ENCODE measurements at regions not wholly inside any gene's neighbourhood (a gene's known extent, or its start where the extent isn't known, plus 50 kb on each side); places are given as distances from the start of the nearest gene placed in this dataset.

GRCh38 chr10:20641605-20642004 lies 255.5 kb downstream of the NEBL start (continued):
- TF ChIP-seq, protein P1, sequence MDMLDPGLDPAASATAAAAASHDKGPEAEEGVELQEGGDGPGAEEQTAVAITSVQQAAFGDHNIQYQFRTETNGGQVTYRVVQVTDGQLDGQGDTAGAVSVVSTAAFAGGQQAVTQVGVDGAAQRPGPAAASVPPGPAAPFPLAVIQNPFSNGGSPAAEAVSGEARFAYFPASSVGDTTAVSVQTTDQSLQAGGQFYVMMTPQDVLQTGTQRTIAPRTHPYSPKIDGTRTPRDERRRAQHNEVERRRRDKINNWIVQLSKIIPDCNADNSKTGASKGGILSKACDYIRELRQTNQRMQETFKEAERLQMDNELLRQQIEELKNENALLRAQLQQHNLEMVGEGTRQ (CRISPR knock-in tag; IDR thresholded peaks at IDR 0.05), result no peak
- no peak for TF ChIP-seq ZNF219 (CRISPR knock-in tag; IDR thresholded peaks at IDR 0.05; ENCODE audit: borderline replicate concordance)
- no peak for TF ChIP-seq NFE2L1 (CRISPR knock-in tag; IDR thresholded peaks at IDR 0.05)
- no peak for TF ChIP-seq JAZF1 (CRISPR knock-in tag; IDR thresholded peaks at IDR 0.05)

- TF ChIP-seq AR (CRISPR knock-in tag; IDR thresholded peaks at IDR 0.05) (no peak), ZNF263 (CRISPR knock-in tag; IDR thresholded peaks at IDR 0.05; ENCODE audit: low read depth) (no peak), ATF3 (CRISPR knock-in tag; conservative IDR thresholded peaks at IDR 0.05) (no peak), ZNF416 (CRISPR knock-in tag; IDR thresholded peaks at IDR 0.05) (no peak), ZNF317 (CRISPR knock-in tag; IDR thresholded peaks at IDR 0.05; ENCODE audit: borderline replicate concordance, low read depth) (no peak), NFYB (CRISPR knock-in tag; conservative IDR thresholded peaks at IDR 0.05; ENCODE audit: low read depth) (no peak), ATF1 (CRISPR knock-in tag; IDR thresholded peaks at IDR 0.05) (no peak), RORB (CRISPR knock-in tag; IDR thresholded peaks at IDR 0.05) (no peak)
- TF ChIP-seq, protein P2, sequence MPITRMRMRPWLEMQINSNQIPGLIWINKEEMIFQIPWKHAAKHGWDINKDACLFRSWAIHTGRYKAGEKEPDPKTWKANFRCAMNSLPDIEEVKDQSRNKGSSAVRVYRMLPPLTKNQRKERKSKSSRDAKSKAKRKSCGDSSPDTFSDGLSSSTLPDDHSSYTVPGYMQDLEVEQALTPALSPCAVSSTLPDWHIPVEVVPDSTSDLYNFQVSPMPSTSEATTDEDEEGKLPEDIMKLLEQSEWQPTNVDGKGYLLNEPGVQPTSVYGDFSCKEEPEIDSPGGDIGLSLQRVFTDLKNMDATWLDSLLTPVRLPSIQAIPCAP (CRISPR knock-in tag; IDR thresholded peaks at IDR 0.05), result no peak
- TF ChIP-seq, protein P3, sequence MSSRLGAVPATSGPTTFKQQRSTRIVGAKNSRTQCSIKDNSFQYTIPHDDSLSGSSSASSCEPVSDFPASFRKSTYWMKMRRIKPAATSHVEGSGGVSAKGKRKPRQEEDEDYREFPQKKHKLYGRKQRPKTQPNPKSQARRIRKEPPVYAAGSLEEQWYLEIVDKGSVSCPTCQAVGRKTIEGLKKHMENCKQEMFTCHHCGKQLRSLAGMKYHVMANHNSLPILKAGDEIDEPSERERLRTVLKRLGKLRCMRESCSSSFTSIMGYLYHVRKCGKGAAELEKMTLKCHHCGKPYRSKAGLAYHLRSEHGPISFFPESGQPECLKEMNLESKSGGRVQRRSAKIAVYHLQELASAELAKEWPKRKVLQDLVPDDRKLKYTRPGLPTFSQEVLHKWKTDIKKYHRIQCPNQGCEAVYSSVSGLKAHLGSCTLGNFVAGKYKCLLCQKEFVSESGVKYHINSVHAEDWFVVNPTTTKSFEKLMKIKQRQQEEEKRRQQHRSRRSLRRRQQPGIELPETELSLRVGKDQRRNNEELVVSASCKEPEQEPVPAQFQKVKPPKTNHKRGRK (CRISPR knock-in tag; IDR thresholded peaks at IDR 0.05; ENCODE audit: borderline replicate concordance), result no peak
- TF ChIP-seq, protein P4, sequence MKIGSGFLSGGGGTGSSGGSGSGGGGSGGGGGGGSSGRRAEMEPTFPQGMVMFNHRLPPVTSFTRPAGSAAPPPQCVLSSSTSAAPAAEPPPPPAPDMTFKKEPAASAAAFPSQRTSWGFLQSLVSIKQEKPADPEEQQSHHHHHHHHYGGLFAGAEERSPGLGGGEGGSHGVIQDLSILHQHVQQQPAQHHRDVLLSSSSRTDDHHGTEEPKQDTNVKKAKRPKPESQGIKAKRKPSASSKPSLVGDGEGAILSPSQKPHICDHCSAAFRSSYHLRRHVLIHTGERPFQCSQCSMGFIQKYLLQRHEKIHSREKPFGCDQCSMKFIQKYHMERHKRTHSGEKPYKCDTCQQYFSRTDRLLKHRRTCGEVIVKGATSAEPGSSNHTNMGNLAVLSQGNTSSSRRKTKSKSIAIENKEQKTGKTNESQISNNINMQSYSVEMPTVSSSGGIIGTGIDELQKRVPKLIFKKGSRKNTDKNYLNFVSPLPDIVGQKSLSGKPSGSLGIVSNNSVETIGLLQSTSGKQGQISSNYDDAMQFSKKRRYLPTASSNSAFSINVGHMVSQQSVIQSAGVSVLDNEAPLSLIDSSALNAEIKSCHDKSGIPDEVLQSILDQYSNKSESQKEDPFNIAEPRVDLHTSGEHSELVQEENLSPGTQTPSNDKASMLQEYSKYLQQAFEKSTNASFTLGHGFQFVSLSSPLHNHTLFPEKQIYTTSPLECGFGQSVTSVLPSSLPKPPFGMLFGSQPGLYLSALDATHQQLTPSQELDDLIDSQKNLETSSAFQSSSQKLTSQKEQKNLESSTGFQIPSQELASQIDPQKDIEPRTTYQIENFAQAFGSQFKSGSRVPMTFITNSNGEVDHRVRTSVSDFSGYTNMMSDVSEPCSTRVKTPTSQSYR (CRISPR knock-in tag; IDR thresholded peaks at IDR 0.05), result no peak
- TF ChIP-seq, protein P5, sequence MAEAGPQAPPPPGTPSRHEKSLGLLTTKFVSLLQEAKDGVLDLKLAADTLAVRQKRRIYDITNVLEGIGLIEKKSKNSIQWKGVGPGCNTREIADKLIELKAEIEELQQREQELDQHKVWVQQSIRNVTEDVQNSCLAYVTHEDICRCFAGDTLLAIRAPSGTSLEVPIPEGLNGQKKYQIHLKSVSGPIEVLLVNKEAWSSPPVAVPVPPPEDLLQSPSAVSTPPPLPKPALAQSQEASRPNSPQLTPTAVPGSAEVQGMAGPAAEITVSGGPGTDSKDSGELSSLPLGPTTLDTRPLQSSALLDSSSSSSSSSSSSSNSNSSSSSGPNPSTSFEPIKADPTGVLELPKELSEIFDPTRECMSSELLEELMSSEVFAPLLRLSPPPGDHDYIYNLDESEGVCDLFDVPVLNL (CRISPR knock-in tag; IDR thresholded peaks at IDR 0.05; ENCODE audit: borderline replicate concordance, low read depth), result no peak
- TF ChIP-seq, protein P6, sequence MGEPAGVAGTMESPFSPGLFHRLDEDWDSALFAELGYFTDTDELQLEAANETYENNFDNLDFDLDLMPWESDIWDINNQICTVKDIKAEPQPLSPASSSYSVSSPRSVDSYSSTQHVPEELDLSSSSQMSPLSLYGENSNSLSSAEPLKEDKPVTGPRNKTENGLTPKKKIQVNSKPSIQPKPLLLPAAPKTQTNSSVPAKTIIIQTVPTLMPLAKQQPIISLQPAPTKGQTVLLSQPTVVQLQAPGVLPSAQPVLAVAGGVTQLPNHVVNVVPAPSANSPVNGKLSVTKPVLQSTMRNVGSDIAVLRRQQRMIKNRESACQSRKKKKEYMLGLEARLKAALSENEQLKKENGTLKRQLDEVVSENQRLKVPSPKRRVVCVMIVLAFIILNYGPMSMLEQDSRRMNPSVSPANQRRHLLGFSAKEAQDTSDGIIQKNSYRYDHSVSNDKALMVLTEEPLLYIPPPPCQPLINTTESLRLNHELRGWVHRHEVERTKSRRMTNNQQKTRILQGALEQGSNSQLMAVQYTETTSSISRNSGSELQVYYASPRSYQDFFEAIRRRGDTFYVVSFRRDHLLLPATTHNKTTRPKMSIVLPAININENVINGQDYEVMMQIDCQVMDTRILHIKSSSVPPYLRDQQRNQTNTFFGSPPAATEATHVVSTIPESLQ (CRISPR knock-in tag; IDR thresholded peaks at IDR 0.05), result no peak
- TF ChIP-seq, protein P1 (CRISPR knock-in tag; IDR thresholded peaks at IDR 0.05), result no peak
- ATAC-seq (no peak), DNase-seq (ENCODE audit: low spot score) (no peak)
- Mint-ChIP-seq H3K27ac (no peak overlapping the region), H3K27me3 (ENCODE audit: low read depth) (no peaks in the 10 kb centered on the region; the same call in 1 of the 2 replicates), H3K9me3 (peaks cover 21% of the 10 kb centered on the region), H3K4me1 (peaks cover 10% of the 10 kb centered on the region), H3K36me3 (no peaks in the 10 kb centered on the region), H3K4me3 (no peak overlapping the region)
- CTCF ChIA-PET, result no interaction called here
- POLR2A ChIA-PET, result no interaction called here
Observed at GRCh38 chr10:20635570-20635969, 261.5 kb downstream of the NEBL start.

Data from WTC11 (cell line).